Activated effector memory CD4-positive, alpha-beta T cell treated with anti-CD3 and anti-CD28 coated beads, Interleukin-2, amount 50 U/mL, for 16 hours (primary cell): ENCODE measurements at regions not wholly inside any gene's neighbourhood (a gene's known extent, or its start where the extent isn't known, plus 50 kb on each side); places are given as distances from the start of the nearest gene placed in this dataset.
A peak's percentile ranks its signal among the peaks of the same experiment; 100 is the strongest.

Experiments used
- DNase-seq: peaks from one replicate; pipeline ENCODE4 v3.0.0-alpha.2; 2020

GRCh38 chrX:20420058-20420457 is 153.3 kb upstream of the RPS6KA3 start:
- no peak for DNase-seq

DNA sequence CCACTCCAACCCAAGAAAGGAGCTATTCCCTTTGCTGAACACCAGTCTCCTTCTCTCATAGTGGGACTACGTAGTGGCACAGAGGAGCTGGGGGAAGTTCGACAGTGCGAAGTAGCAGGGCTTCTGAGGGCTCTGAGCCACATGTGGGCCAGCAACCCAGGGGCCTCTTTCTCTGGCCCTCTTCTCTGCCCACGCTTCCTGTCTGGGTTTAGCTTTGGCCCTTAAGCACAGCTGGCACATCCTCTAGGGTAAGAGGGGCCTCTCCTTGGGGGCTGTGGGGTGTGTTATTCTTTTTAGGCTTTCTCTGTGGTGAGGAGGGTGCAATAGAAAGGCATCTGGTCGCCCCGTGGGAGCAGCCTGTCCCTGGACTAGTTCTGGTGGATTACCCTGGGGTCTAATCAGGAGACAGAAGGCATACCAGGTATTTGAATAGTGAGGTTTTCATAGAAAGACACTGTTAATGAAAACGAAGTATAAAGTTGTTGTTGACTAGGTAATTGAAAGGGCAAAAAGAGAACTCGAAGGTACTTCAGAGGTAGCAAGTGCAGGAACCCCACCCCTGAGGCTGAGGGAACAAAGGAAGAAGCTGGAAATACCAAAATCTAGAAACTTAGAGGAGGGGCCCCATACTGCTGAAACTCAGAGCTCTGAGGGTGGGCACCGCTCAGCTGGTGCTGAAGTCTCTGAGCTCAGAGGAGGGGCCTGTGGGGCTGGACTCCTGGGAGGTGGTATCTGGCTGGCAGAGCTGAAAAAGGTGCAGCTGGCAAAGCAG is 151.9 kb upstream of the RPS6KA3 start:
- DNase-seq, result no peak

GRCh38 chrX:20414762-20415445 is 148.2 kb upstream of the RPS6KA3 start:
- DNase-seq, result no peak

DNA sequence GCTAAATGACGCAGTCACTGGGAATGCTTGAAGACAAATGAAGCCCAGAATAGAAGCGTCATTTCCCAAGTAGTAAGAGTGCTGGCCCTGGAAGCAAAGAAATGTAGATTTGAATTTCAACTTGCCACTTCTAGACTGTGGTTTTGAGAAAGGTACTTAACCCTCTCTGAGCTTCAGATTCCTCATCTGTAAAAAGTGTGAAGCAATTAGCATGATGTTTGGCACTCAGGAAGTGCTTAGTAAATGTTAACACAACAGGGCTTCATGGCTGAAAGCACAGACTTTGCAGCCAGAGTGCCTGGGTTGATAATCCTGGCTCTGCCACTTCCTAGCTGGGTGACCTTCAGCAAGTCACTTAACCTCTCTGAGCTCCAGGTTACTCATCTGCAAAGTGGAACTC is 147.4 kb upstream of the RPS6KA3 start:
- DNase-seq, result no peak

DNA sequence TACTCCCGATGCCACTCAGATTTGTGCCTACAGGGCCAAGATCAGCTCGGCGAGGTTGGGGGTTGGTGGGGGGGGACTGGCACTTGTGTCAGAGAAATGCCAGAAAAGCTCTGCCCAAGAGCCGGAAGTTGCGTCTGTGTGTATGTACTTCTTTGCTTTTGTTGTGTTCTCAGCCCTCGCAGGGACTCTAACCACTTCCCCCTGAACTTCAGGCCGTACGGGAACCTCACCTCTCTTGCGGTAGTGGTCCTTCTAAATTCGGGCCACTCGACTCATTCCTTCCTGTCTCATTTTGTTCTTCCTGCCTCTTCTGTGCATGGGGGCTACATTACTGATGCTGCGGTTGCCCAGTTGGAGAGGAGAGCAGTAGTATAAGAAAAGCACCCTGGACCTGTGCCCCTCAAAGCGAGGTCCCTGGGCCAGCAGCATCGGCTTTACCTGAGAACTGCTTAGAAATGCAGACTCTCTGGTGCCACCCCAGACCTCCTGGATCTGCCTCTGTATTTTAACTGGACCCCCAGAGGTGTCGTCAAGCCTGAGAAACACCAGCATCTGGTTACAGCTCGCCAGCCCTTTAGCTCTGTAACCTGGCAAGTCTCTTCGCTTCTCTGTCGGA is 146.3 kb upstream of the RPS6KA3 start:
- peak; percentile 68 for DNase-seq

DNA sequence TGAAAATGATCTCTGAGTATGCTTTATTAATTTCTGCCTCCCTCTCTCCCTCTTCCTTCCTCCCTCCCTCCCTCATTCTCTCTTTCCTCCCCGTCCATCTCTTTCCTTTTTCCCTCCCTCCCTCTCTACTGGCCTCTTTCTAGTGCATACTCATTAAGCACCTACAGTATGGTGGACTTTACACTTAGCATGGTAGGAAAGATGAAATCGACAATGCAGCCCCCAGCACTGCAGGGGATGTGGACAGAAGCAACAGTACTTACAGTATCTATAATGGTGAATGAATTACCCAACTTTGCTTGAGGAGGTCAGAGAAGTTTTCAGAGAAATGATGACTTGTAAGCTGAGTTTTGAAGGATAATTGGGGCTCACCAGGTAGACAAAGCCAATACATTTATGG is 143.8 kb upstream of the RPS6KA3 start:
- no peak for DNase-seq

- DNase-seq, result no peak
Observed at GRCh38 chrX:20409991-20410390, 143.3 kb upstream of the RPS6KA3 start.

- no peak for DNase-seq
Observed at GRCh38 chrX:20402956-20403355, 136.2 kb upstream of the RPS6KA3 start.

- no peak for DNase-seq
Observed at GRCh38 chrX:20399728-20400414, 133.2 kb upstream of the RPS6KA3 start.

- no peak for DNase-seq
Observed at GRCh38 chrX:20397587-20397986, 130.9 kb upstream of the RPS6KA3 start.

DNA sequence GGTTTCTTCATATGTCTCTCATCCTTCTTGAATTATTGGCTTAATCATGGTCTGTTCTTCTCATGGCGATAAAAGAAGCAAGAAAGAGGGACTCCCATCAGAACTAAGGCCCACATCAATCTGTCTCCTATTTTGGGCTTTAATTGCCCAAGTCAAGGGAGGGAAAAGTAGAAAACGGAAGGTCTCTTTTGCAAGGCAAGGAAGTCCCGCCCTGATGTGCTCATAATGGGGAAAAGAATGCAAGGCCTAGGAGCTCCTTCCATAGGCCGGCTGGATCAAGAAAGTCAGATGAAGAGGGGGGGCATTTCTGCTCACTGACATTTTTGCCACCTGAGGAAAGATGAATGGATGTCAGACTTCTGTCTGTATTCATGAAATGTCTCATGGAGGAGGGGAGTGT is 127.7 kb upstream of the RPS6KA3 start:
- DNase-seq, result no peak

GRCh38 chrX:20393944-20394343 is 127.2 kb upstream of the RPS6KA3 start:
- DNase-seq, result no peak

GRCh38 chrX:20388594-20388993 is 121.9 kb upstream of the RPS6KA3 start:
- no peak for DNase-seq

GRCh38 chrX:20383477-20383876 is 116.8 kb upstream of the RPS6KA3 start:
- DNase-seq, result no peak

DNA sequence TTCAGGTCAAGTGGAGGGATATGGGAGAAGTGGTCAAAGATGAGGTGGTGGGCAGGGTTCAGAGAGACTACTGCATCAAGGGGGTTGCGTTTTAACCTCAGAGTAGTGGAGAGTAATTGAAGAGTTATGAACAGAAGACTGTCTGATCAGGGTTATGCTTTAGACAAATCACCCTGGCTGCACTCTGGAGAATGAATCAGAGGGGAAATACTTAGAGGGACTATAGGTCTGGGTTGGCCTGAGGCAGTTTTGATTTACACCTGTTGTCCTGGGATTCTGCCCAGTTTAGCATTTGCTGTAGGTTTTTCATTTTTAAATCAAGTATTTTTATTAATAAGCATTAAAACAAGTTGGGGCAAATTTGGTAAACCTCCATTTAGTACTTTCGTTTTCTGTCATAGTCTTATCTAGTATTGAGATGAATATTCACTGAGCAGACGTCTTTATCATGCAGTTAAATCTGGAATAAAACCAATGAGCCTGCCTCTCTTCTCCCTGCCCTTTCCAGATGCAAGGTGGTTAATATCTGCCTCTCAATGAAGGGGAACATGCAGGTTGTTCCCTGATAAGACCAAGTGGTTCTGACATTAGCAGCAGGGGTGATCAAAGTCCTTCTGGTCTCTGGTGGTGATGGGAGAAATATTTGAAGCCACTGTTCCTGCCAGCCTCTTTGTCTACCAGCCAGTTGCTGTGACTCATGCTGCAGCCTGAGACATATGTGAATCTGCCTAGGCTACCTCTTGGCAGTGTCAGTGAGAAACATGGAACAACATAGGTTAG is 116.0 kb upstream of the RPS6KA3 start:
- DNase-seq, result peak; percentile 64

DNA sequence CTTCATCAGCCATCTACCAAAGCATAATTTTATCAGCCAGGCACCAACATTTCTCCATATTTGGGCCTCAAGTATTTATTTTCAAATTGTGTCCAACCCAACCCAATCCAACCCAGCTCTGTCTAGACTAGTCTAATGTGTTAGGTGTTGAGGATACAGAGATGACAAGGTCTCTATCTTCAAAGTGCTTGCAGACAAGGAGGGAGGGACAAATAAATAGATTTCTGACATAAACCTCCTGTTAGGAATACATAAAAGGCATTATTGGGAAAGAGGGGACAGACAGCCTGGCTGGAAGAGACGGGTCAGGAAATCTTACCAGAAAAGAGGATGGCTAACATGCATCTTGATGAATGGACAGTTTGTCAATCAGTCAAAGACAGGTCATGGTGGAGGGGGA is 115.4 kb upstream of the RPS6KA3 start:
- DNase-seq, result no peak

- peak; percentile 67 for DNase-seq
Observed at GRCh38 chrX:20378233-20378920, 111.7 kb upstream of the RPS6KA3 start.

DNA sequence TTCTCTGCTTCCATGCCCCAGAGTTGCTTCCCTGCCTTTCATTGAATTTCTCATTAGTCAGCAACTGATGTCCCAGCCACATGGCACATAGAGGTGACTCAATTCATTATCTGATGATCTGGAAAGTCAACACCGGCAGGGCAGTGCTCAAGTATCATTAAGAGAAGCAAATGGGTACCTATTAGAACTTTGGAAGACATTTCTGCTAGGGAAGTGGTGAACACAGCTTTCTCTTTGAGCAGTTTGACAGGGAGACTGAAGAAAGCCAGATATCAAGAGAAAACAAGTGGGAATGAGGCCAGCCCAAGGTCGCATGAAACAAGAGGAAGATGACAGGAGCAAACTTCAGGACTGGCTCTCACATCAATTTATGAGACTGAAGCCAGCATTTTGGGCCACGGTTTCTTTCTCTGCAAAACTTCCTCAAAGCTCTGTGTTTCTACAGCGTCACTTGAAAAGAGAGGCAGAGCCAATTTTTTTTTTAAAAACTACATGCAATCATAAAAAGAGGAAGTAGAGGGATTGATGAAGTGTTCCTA is 108.3 kb upstream of the RPS6KA3 start:
- no peak for DNase-seq

DNA sequence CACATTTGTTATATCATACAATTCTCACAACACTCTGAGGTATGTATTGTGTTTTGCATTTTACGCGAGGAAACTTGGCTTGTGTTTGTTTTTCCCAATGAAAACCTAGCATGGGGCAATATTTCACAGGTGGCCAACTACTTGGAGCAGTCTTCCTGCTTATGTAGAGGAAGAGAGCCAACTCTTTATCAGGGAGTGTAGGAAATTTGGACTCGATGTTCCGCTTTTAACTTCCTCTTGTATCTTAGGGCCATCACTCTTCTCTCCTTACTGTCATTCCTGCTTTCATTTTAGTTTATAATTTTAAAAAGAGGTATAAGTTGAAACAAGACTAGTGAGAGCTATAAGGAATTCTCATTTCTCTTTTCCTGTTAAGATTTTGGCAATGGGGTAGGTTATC is 107.7 kb upstream of the RPS6KA3 start:
- DNase-seq, result no peak

- DNase-seq, result no peak
Observed at GRCh38 chrX:20373063-20373462, 106.4 kb upstream of the RPS6KA3 start.

GRCh38 chrX:20372533-20372932 is 105.8 kb upstream of the RPS6KA3 start:
- no peak for DNase-seq

DNA sequence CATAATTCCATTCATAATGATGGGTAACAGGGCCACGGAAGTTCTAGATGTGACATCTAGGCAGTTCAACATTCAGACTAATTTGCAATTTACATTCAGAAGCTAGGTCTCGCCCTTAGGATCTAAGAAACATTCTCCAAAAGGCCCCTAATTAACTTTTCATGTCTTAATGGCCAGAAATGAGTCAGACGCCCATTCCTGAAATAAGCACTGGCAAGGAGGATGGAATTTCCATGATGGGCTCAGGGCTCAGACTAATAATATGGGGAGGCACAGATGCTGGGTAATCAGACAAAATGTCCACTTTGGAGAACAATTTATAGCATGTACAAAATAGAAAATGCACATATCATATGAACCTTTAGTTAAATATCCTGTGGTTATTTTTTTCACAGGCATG is 102.8 kb upstream of the RPS6KA3 start:
- no peak for DNase-seq
